Stimulated activated memory B cell treated with anti-CD40 and anti-IgM and Interleukin-4, amounts not matched to agents 10 μg/mL and 1 μg/mL and 100 μg/mL, for 72 hours (primary cell): ENCODE measurements at regions not wholly inside any gene's neighbourhood (a gene's known extent, or its start where the extent isn't known, plus 50 kb on each side); places are given as distances from the start of the nearest gene placed in this dataset.

ENCODE experiments used
- ATAC-seq: fragments of 150-1000 bp; cut with Tn5 transposase; 2 replicates; pipeline ENCODE4 v1.10.0; 2021
- H3K27ac Mint-ChIP-seq: one replicate; pipeline ENCODE4 v1.8.0; 2022; ENCODE audit warnings: mild to moderate bottlenecking, mixed read lengths
- H3K27me3 Mint-ChIP-seq: one replicate; pipeline ENCODE4 v1.8.0; 2022; ENCODE audit warnings: mixed read lengths
- H3K36me3 Mint-ChIP-seq: one replicate; pipeline ENCODE4 v1.8.0; 2022; ENCODE audit warnings: mixed read lengths
- H3K4me1 Mint-ChIP-seq: one replicate; pipeline ENCODE4 v1.8.0; 2022; ENCODE audit warnings: mixed read lengths
- H3K4me3 Mint-ChIP-seq: one replicate; pipeline ENCODE4 v1.8.0; 2022; ENCODE audit warnings: mild to moderate bottlenecking, moderate library complexity, mixed read lengths
- H3K9me3 Mint-ChIP-seq: one replicate; pipeline ENCODE4 v1.8.0; 2022; ENCODE audit warnings: mixed read lengths

GRCh38 chr1:213388199-213388598, 337.2 kb downstream of the RPS6KC1 start:
- ATAC-seq = no peak
- Mint-ChIP-seq H3K36me3 (no peaks in the 10 kb centered on the region), H3K9me3 (peaks cover 3% of the 10 kb centered on the region), H3K4me1 (no peaks in the 10 kb centered on the region), H3K27me3 (no peaks in the 10 kb centered on the region), H3K4me3 (no peak overlapping the region), H3K27ac (no peak overlapping the region)

- Mint-ChIP-seq H3K36me3 (no peaks in the 10 kb centered on the region), H3K4me1 (no peaks in the 10 kb centered on the region), H3K27ac (no peak overlapping the region), H3K4me3 (no peak overlapping the region), H3K9me3 (peaks cover 2% of the 10 kb centered on the region), H3K27me3 (no peaks in the 10 kb centered on the region)
- ATAC-seq = no peak
Observed at GRCh38 chr1:213389061-213389581, 338.1 kb downstream of the RPS6KC1 start.

GRCh38 chr1:213391445-213391844, 340.4 kb downstream of the RPS6KC1 start:
- no peak for ATAC-seq
- Mint-ChIP-seq H3K4me3 (no peak overlapping the region), H3K27me3 (no peaks in the 10 kb centered on the region), H3K9me3 (no peaks in the 10 kb centered on the region), H3K36me3 (no peaks in the 10 kb centered on the region), H3K4me1 (no peaks in the 10 kb centered on the region), H3K27ac (no peak overlapping the region)

GRCh38 chr1:213393860-213394259, 342.8 kb downstream of the RPS6KC1 start:
- no peaks in the 10 kb centered on the region for H3K27me3 Mint-ChIP-seq
- peaks cover 3% of the 10 kb centered on the region for H3K9me3 Mint-ChIP-seq
- no peaks in the 10 kb centered on the region for H3K4me1 Mint-ChIP-seq
- ATAC-seq = no peak
- H3K36me3 Mint-ChIP-seq = no peaks in the 10 kb centered on the region
- no peak overlapping the region for H3K27ac Mint-ChIP-seq
- no peak overlapping the region for H3K4me3 Mint-ChIP-seq

- no peaks in the 10 kb centered on the region for H3K27me3 Mint-ChIP-seq
- no peak for ATAC-seq
- no peak overlapping the region for H3K27ac Mint-ChIP-seq
- H3K36me3 Mint-ChIP-seq = no peaks in the 10 kb centered on the region
- H3K4me1 Mint-ChIP-seq = no peaks in the 10 kb centered on the region
- no peak overlapping the region for H3K4me3 Mint-ChIP-seq
- H3K9me3 Mint-ChIP-seq = peaks cover 3% of the 10 kb centered on the region
Observed at GRCh38 chr1:213394837-213395236, 343.8 kb downstream of the RPS6KC1 start.

GRCh38 chr1:213397638-213398037, 346.6 kb downstream of the RPS6KC1 start:
- H3K36me3 Mint-ChIP-seq = no peaks in the 10 kb centered on the region
- H3K4me1 Mint-ChIP-seq = no peaks in the 10 kb centered on the region
- no peaks in the 10 kb centered on the region for H3K27me3 Mint-ChIP-seq
- peaks cover 3% of the 10 kb centered on the region for H3K9me3 Mint-ChIP-seq
- H3K27ac Mint-ChIP-seq = no peak overlapping the region
- ATAC-seq = no peak
- H3K4me3 Mint-ChIP-seq = no peak overlapping the region

- Mint-ChIP-seq H3K27me3 (no peaks in the 10 kb centered on the region), H3K36me3 (no peaks in the 10 kb centered on the region), H3K9me3 (peaks cover 3% of the 10 kb centered on the region), H3K4me3 (no peak overlapping the region), H3K27ac (no peak overlapping the region), H3K4me1 (no peaks in the 10 kb centered on the region)
- no peak for ATAC-seq
Observed at GRCh38 chr1:213399695-213400094, 348.7 kb downstream of the RPS6KC1 start.

GRCh38 chr1:213409208-213409631, 358.2 kb downstream of the RPS6KC1 start:
- H3K4me3 Mint-ChIP-seq = no peak overlapping the region
- peaks cover 15% of the 10 kb centered on the region for H3K27me3 Mint-ChIP-seq
- ATAC-seq = no peak
- H3K9me3 Mint-ChIP-seq = peaks cover 8% of the 10 kb centered on the region
- H3K36me3 Mint-ChIP-seq = no peaks in the 10 kb centered on the region
- H3K4me1 Mint-ChIP-seq = no peaks in the 10 kb centered on the region
- no peak overlapping the region for H3K27ac Mint-ChIP-seq

GRCh38 chr1:213409971-213410370, 358.9 kb downstream of the RPS6KC1 start:
- Mint-ChIP-seq H3K36me3 (no peaks in the 10 kb centered on the region), H3K27me3 (peaks cover 15% of the 10 kb centered on the region), H3K4me1 (no peaks in the 10 kb centered on the region), H3K4me3 (no peak overlapping the region), H3K27ac (no peak overlapping the region), H3K9me3 (peaks cover 8% of the 10 kb centered on the region)
- no peak for ATAC-seq

GRCh38 chr1:213414346-213414745, 363.3 kb downstream of the RPS6KC1 start:
- no peak for ATAC-seq
- no peaks in the 10 kb centered on the region for H3K4me1 Mint-ChIP-seq
- no peaks in the 10 kb centered on the region for H3K36me3 Mint-ChIP-seq
- H3K27me3 Mint-ChIP-seq = peaks cover 8% of the 10 kb centered on the region
- H3K27ac Mint-ChIP-seq = no peak overlapping the region
- H3K9me3 Mint-ChIP-seq = peaks cover 8% of the 10 kb centered on the region
- no peak overlapping the region for H3K4me3 Mint-ChIP-seq

GRCh38 chr1:213414911-213415310, 363.9 kb downstream of the RPS6KC1 start:
- Mint-ChIP-seq H3K27ac (no peak overlapping the region), H3K27me3 (peaks cover 14% of the 10 kb centered on the region), H3K9me3 (peaks cover 8% of the 10 kb centered on the region), H3K4me1 (no peaks in the 10 kb centered on the region), H3K4me3 (no peak overlapping the region), H3K36me3 (no peaks in the 10 kb centered on the region)
- no peak for ATAC-seq

- Mint-ChIP-seq H3K4me3 (no peak overlapping the region), H3K4me1 (no peaks in the 10 kb centered on the region), H3K9me3 (peaks cover under 1% of the 10 kb centered on the region), H3K27ac (no peak overlapping the region), H3K36me3 (no peaks in the 10 kb centered on the region), H3K27me3 (peaks cover 14% of the 10 kb centered on the region)
- ATAC-seq = no peak
Observed at GRCh38 chr1:213415691-213416380, 364.8 kb downstream of the RPS6KC1 start.

- H3K4me3 Mint-ChIP-seq = no peak overlapping the region
- ATAC-seq = no peak
- H3K27ac Mint-ChIP-seq = no peak overlapping the region
- no peaks in the 10 kb centered on the region for H3K9me3 Mint-ChIP-seq
- no peaks in the 10 kb centered on the region for H3K36me3 Mint-ChIP-seq
- no peaks in the 10 kb centered on the region for H3K4me1 Mint-ChIP-seq
- peaks cover 14% of the 10 kb centered on the region for H3K27me3 Mint-ChIP-seq
Observed at GRCh38 chr1:213416461-213417224, 365.6 kb downstream of the RPS6KC1 start.

GRCh38 chr1:213417225-213417820, 366.3 kb downstream of the RPS6KC1 start:
- Mint-ChIP-seq H3K9me3 (no peaks in the 10 kb centered on the region), H3K4me3 (no peak overlapping the region), H3K36me3 (no peaks in the 10 kb centered on the region), H3K27ac (no peak overlapping the region), H3K4me1 (no peaks in the 10 kb centered on the region), H3K27me3 (peaks cover 14% of the 10 kb centered on the region)
- ATAC-seq = no peak

- no peaks in the 10 kb centered on the region for H3K9me3 Mint-ChIP-seq
Observed at GRCh38 chr1:213417846-213418245, 366.8 kb downstream of the RPS6KC1 start.

More at GRCh38 chr1:213417846-213418245, 366.8 kb downstream of the RPS6KC1 start:
- Mint-ChIP-seq H3K36me3 (no peaks in the 10 kb centered on the region), H3K27me3 (peaks cover 14% of the 10 kb centered on the region), H3K4me3 (no peak overlapping the region), H3K4me1 (no peaks in the 10 kb centered on the region), H3K27ac (no peak overlapping the region)
- ATAC-seq = no peak
